Testis (tissue), 2 donors: ENCODE measurements at regions not wholly inside any gene's neighbourhood (a gene's known extent, or its start where the extent isn't known, plus 50 kb on each side); places are given as distances from the start of the nearest gene placed in this dataset.

Experiments used
- POLR2A ChIP-seq: fragments of 450-650 bp; IDR thresholded peaks from one replicate; pipeline ENCODE4 v1.6.1; 2017; ENCODE audit warnings: antibody characterized with exemption, mild to moderate bottlenecking, moderate library complexity
- TF ChIP-seq, protein P1 (sequence below), 3 experiments: fragments of 450-650 bp in 2 of 3; fragments of 200-600 bp in 1 of 3; sonication (generic) in 1 of 3; IDR thresholded peaks; one replicate each; pipeline ENCODE4 v1.5.1; 2016 to 2019; ENCODE audit warnings: antibody characterized with exemption in 3 of 3, mild to moderate bottlenecking in 2 of 3, moderate library complexity in 1 of 3

DNA sequence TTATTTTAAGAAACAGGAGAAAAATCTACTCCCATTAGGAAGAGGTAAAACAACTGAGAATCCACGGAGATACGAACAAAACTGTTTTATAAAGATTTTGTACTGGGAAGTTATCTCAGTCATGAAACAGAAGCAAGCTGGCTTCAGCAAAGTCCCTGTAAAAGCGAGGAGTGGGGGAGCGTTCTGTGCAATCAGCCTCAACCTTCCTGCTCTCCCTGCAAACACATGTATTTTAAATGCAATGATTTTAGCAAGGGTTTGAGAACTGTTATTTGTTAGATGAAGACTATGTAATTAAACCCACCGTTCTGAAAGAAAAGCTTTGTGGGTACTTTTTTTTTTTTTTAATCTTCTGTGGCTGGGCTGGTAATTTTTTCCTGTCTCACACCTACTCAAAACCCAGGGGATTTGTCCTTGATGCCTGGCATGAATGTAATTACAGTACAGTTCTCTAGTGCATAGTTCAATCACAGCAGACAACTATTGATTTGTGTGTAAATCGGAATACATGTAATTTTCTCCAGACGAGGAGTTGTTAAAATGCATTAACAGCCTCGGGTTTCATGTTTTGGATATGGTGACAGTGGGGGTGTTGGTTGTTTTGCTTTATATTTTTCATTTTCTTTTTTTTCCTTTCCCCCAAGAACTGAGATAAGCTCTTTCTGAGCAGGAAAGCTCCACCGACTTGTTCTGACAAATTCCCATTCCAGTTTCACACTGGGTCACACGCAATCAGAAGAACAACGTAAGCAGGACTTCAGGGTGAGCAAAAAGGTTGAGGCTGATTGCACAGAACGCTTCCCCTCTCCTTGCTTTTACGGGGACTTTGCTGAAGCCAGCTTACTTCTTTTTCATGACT is 153.6 kb downstream of the PHLDA1 start:
- no peak for TF ChIP-seq POLR2A
- TF ChIP-seq, protein P1, sequence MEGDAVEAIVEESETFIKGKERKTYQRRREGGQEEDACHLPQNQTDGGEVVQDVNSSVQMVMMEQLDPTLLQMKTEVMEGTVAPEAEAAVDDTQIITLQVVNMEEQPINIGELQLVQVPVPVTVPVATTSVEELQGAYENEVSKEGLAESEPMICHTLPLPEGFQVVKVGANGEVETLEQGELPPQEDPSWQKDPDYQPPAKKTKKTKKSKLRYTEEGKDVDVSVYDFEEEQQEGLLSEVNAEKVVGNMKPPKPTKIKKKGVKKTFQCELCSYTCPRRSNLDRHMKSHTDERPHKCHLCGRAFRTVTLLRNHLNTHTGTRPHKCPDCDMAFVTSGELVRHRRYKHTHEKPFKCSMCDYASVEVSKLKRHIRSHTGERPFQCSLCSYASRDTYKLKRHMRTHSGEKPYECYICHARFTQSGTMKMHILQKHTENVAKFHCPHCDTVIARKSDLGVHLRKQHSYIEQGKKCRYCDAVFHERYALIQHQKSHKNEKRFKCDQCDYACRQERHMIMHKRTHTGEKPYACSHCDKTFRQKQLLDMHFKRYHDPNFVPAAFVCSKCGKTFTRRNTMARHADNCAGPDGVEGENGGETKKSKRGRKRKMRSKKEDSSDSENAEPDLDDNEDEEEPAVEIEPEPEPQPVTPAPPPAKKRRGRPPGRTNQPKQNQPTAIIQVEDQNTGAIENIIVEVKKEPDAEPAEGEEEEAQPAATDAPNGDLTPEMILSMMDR (IDR thresholded peaks at IDR 0.05), result no peak
